Liver (tissue), 8 donors: ENCODE measurements at regions not wholly inside any gene's neighbourhood (a gene's known extent, or its start where the extent isn't known, plus 50 kb on each side); places are given as distances from the start of the nearest gene placed in this dataset.

Experiments
- DNase-seq: peaks from one replicate; pipeline ENCODE4 v3.0.0-alpha.2; 2017; ENCODE audit warnings: low spot score
- H3K27ac ChIP-seq, 2 donors: one replicate each; pipeline ENCODE4 v1.7.0; 2013; ENCODE audit warnings: inconsistent platforms in 2 of 2, low read length in 2 of 2, control low read depth in 1 of 2, low read depth in 1 of 2, mild to moderate bottlenecking in 1 of 2
- H3K27me3 ChIP-seq, 4 donors: one replicate each; pipeline versions ENCODE4 v1.6.1 to v1.7.0; 2013; ENCODE audit warnings: low read length in 3 of 4, inconsistent platforms in 1 of 4, mild to moderate bottlenecking in 1 of 4, moderate library complexity in 1 of 4; ENCODE audit not compliant: control insufficient read depth in 4 of 4, insufficient read depth in 4 of 4
- H3K36me3 ChIP-seq, 4 donors: one replicate each; pipeline versions ENCODE4 v1.6.1 to v1.7.0; 2013; ENCODE audit warnings: low read length in 3 of 4, mild to moderate bottlenecking in 3 of 4, low read depth in 1 of 4, moderate library complexity in 1 of 4; ENCODE audit not compliant: control insufficient read depth in 4 of 4, insufficient read depth in 3 of 4
- H3K4me1 ChIP-seq, 4 donors: one replicate each; pipeline versions ENCODE4 v1.6.1 to v1.7.0; 2013; ENCODE audit warnings: low read length in 3 of 4, mild to moderate bottlenecking in 3 of 4, moderate library complexity in 1 of 4; ENCODE audit not compliant: control insufficient read depth in 4 of 4, insufficient read depth in 4 of 4
- H3K4me3 ChIP-seq, 3 donors: one replicate each; pipeline versions ENCODE4 v1.6.1 to v1.7.0; 2013; ENCODE audit warnings: low read length in 3 of 3, control low read depth in 1 of 3, low read depth in 1 of 3, mild to moderate bottlenecking in 1 of 3
- H3K9ac ChIP-seq, 2 donors: one replicate each; pipeline ENCODE4 v1.7.0; 2013; ENCODE audit warnings: low read length in 2 of 2, mild to moderate bottlenecking in 2 of 2, moderate library complexity in 2 of 2, control low read depth in 1 of 2, low read depth in 1 of 2
- H3K9me3 ChIP-seq, 4 donors: one replicate each; pipeline versions ENCODE4 v1.6.1 to v1.7.0; 2013; ENCODE audit warnings: low read length in 3 of 4; ENCODE audit not compliant: control insufficient read depth in 4 of 4
- ATF3 ChIP-seq: IDR thresholded peaks from 2 replicates; pipeline ENCODE4 v1.6.1; 2016; ENCODE audit warnings: antibody characterized with exemption
- CTCF ChIP-seq: fragments of 150-350 bp; IDR thresholded peaks from 2 replicates; pipeline ENCODE4 v1.5.1; 2017; ENCODE audit warnings: improper control_type of control experiment, low read depth, low read length; ENCODE audit not compliant: missing input control
- EGR1 ChIP-seq, 2 donors: IDR thresholded peaks; 2 replicates each; pipeline ENCODE4 v1.6.1; 2016 to 2018; ENCODE audit warnings: antibody characterized with exemption in 2 of 2, low read depth in 2 of 2
- FOXA1 ChIP-seq: IDR thresholded peaks from 2 replicates; pipeline ENCODE4 v1.6.1; 2016; ENCODE audit warnings: antibody characterized with exemption
- FOXA2 ChIP-seq: IDR thresholded peaks from 2 replicates; pipeline ENCODE4 v1.6.1; 2016; ENCODE audit warnings: antibody characterized with exemption
- GABPA ChIP-seq, 2 donors: IDR thresholded peaks in 1 of 2; conservative IDR thresholded peaks in 1 of 2; 2 replicates each; pipeline ENCODE4 v1.6.1; 2016; ENCODE audit warnings: antibody characterized with exemption in 2 of 2, mild to moderate bottlenecking in 1 of 2, moderate library complexity in 1 of 2
- HNF4A ChIP-seq, 2 donors: conservative IDR thresholded peaks; 2 replicates each; pipeline ENCODE4 v1.6.1; 2016; ENCODE audit warnings: antibody characterized with exemption in 2 of 2, mild to moderate bottlenecking in 2 of 2
- HNF4G ChIP-seq: IDR thresholded peaks from 2 replicates; pipeline ENCODE4 v1.6.1; 2016; ENCODE audit warnings: antibody characterized with exemption
- JUND ChIP-seq, 2 donors: IDR thresholded peaks; 2 replicates each; pipeline ENCODE4 v1.6.1; 2016; ENCODE audit warnings: antibody characterized with exemption in 2 of 2
- MAX ChIP-seq: IDR thresholded peaks from 2 replicates; pipeline ENCODE4 v1.6.1; 2016; ENCODE audit warnings: antibody characterized with exemption
- NR2F2 ChIP-seq: IDR thresholded peaks from 2 replicates; pipeline ENCODE4 v1.6.1; 2016; ENCODE audit warnings: antibody characterized with exemption
- RAD21 ChIP-seq, 2 donors: IDR thresholded peaks; 2 replicates each; pipeline ENCODE4 v1.6.1; 2016; ENCODE audit warnings: antibody characterized with exemption in 2 of 2, mild to moderate bottlenecking in 2 of 2
- REST ChIP-seq: IDR thresholded peaks from 2 replicates; pipeline ENCODE4 v1.6.1; 2016; ENCODE audit warnings: antibody characterized with exemption, mild to moderate bottlenecking
- RXRA ChIP-seq, 2 donors: IDR thresholded peaks; 2 replicates each; pipeline ENCODE4 v1.6.1; 2017 to 2018; ENCODE audit warnings: antibody characterized with exemption in 2 of 2, mild to moderate bottlenecking in 1 of 2
- SP1 ChIP-seq: IDR thresholded peaks from 2 replicates; pipeline ENCODE4 v1.6.1; 2018; ENCODE audit warnings: antibody characterized with exemption, mild to moderate bottlenecking
- TAF1 ChIP-seq: conservative IDR thresholded peaks from 2 replicates; pipeline ENCODE4 v1.6.1; 2016; ENCODE audit warnings: antibody characterized with exemption, mild to moderate bottlenecking
- YY1 ChIP-seq: IDR thresholded peaks from 2 replicates; pipeline ENCODE4 v1.6.1; 2016; ENCODE audit warnings: antibody characterized with exemption, mild to moderate bottlenecking
- ZBTB33 ChIP-seq: IDR thresholded peaks from 2 replicates; pipeline ENCODE4 v1.6.1; 2016; ENCODE audit warnings: antibody characterized with exemption
- WGBS: extraction: QIAGEN DNeasy Blood & Tissue Kit; methylation state at CpG from one replicate; pipeline ENCODE4 v1.1.7; 2013; 5-methylcytosine and 5-hydroxymethylcytosine counted together
- donor health status: healthy.
- donor health status: healthy.
- donor health status: healthy.
- donor health status: healthy.
- donor health status: healthy.

- Histone ChIP-seq H3K27ac (no peak overlapping the region), H3K4me3 (no peak overlapping the region), H3K9me3 (no peaks in the 10 kb centered on the region), H3K4me1 (peaks cover 0 to 9% (median 7%) of the 10 kb centered on the region in 4 donors), H3K36me3 (no peaks in the 10 kb centered on the region), H3K9ac (no peak overlapping the region), H3K27me3 (peaks cover 0 to 9% (median 4%) of the 10 kb centered on the region in 4 donors)
- 65% methylated on average over 9 of the region's 9 CpGs for WGBS
- DNase-seq: no peak
- TF ChIP-seq GABPA (IDR thresholded peaks at IDR 0.05 in 1 of 2, conservative IDR thresholded peaks at IDR 0.05 in 1 of 2) (no peak), RAD21 (IDR thresholded peaks at IDR 0.05) (no peak), HNF4A (conservative IDR thresholded peaks at IDR 0.05) (no peak), ATF3 (no peak), REST (no peak), EGR1 (IDR thresholded peaks at IDR 0.05; ENCODE audit: low read depth in 2 of 2) (no peak), MAX (no peak), JUND (IDR thresholded peaks at IDR 0.05) (no peak), FOXA1 (no peak), TAF1 (no peak), RXRA (IDR thresholded peaks at IDR 0.05) (no peak), HNF4G (no peak), NR2F2 (no peak), ZBTB33 (no peak), FOXA2 (no peak), CTCF (no peak), YY1 (no peak), SP1 (no peak)
These were observed 99.0 kb upstream of the KAZN start for GRCh38 chr1:14499312-14500040.
